HEK293 (cell line): ENCODE measurements at regions not wholly inside any gene's neighbourhood (a gene's known extent, or its start where the extent isn't known, plus 50 kb on each side); places are given as distances from the start of the nearest gene placed in this dataset.

Source experiments
- CTCF ChIA-PET: fragments of 350-600 bp; formaldehyde crosslinking; extraction: SDS; loops from one replicate; lab custom pipeline; 2021; ENCODE audit warnings: antibody characterized with exemption; lab: Yijun Ruan, JAX
- POLR2A ChIA-PET: fragments of 300-600 bp; formaldehyde crosslinking; extraction: SDS; loops from one replicate; lab custom pipeline; 2020; ENCODE audit warnings: antibody characterized with exemption, inconsistent platforms; lab: Yijun Ruan, JAX
- H3K27ac ChIP-seq: fragments of 200-500 bp; sonication (Bioruptor generic); 2 replicates; pipeline ENCODE4 v1.5.1; 2014; ENCODE audit warnings: low read depth, low read length, control low read depth, inconsistent platforms; ENCODE audit errors: extremely low read depth
- H3K36me3 ChIP-seq, 2 experiments: fragments of 200-500 bp in 1 of 2; sonication (Bioruptor generic) in 1 of 2; 1 replicate in 1 of 2; 2 replicates in 1 of 2; pipeline ENCODE4 v1.5.1; 2014 to 2017; ENCODE audit warnings: inconsistent platforms in 2 of 2, low read length in 2 of 2; ENCODE audit not compliant: control insufficient read depth in 2 of 2, insufficient read depth in 1 of 2
- H3K4me1 ChIP-seq: fragments of 200-500 bp; sonication (Bioruptor generic); 2 replicates; pipeline ENCODE4 v1.5.1; 2014; ENCODE audit warnings: mild to moderate bottlenecking, low read length, inconsistent platforms; ENCODE audit not compliant: control insufficient read depth, insufficient read depth
- H3K4me3 ChIP-seq: 2 replicates; pipeline ENCODE4 v1.5.1; 2011; ENCODE audit warnings: low read depth, mild to moderate bottlenecking, control low read depth, low read length, moderate library complexity
- H3K9me3 ChIP-seq: fragments of 200-500 bp; sonication (Bioruptor generic); 2 replicates; pipeline ENCODE4 v1.5.1; 2014; ENCODE audit warnings: low read depth, low read length, inconsistent platforms; ENCODE audit not compliant: control insufficient read depth, insufficient read depth
- AEBP2 ChIP-seq: fragments of 450-650 bp; formaldehyde crosslinking; IDR thresholded peaks from 2 replicates; pipeline ENCODE4 v1.5.1; 2016; ENCODE audit warnings: missing biosample characterization, missing genetic modification characterization, borderline replicate concordance
- GLIS1 ChIP-seq: fragments of 450-650 bp; formaldehyde crosslinking; IDR thresholded peaks from 2 replicates; pipeline ENCODE4 v1.5.1; 2016; ENCODE audit warnings: missing biosample characterization, missing genetic modification characterization
- HOXD13 ChIP-seq: sonication (generic); formaldehyde crosslinking; IDR thresholded peaks from 2 replicates; pipeline ENCODE4 v1.8.0; 2022; ENCODE audit warnings: missing genetic modification reagents, borderline replicate concordance
- KLF10 ChIP-seq: fragments of 450-650 bp; IDR thresholded peaks from 2 replicates; pipeline ENCODE4 v1.5.1; 2018; ENCODE audit warnings: missing biosample characterization, mild to moderate bottlenecking, missing genetic modification characterization
- OVOL3 ChIP-seq: fragments of 450-650 bp; formaldehyde crosslinking; IDR thresholded peaks from 2 replicates; pipeline ENCODE4 v1.5.1; 2016; ENCODE audit warnings: missing biosample characterization, missing genetic modification characterization
- PRDM1 ChIP-seq: fragments of 450-650 bp; formaldehyde crosslinking; IDR thresholded peaks from 2 replicates; pipeline ENCODE4; 2016; ENCODE audit warnings: missing biosample characterization, missing genetic modification characterization
- YY2 ChIP-seq: fragments of 450-650 bp; formaldehyde crosslinking; IDR thresholded peaks from 2 replicates; pipeline ENCODE4 v1.5.1; 2016; ENCODE audit warnings: missing biosample characterization, missing genetic modification characterization
- ZBTB8A ChIP-seq: fragments of 450-650 bp; formaldehyde crosslinking; IDR thresholded peaks from 2 replicates; pipeline ENCODE4 v1.5.1; 2016; ENCODE audit warnings: missing biosample characterization, missing genetic modification characterization
- ZFHX2 ChIP-seq: fragments of 450-650 bp; formaldehyde crosslinking; conservative IDR thresholded peaks from 2 replicates; pipeline ENCODE4 v1.5.1; 2016; ENCODE audit warnings: missing biosample characterization, missing genetic modification characterization
- ZFP41 ChIP-seq: fragments of 450-650 bp; formaldehyde crosslinking; IDR thresholded peaks from 2 replicates; pipeline ENCODE4 v1.5.1; 2016; ENCODE audit warnings: missing biosample characterization, missing genetic modification characterization, borderline replicate concordance
- ZNF112 ChIP-seq: fragments of 450-650 bp; formaldehyde crosslinking; IDR thresholded peaks from 2 replicates; pipeline ENCODE4 v1.5.0; 2017; ENCODE audit warnings: missing biosample characterization, missing genetic modification characterization
- ZNF23 ChIP-seq: fragments of 450-650 bp; formaldehyde crosslinking; IDR thresholded peaks from 2 replicates; pipeline ENCODE4 v1.5.1; 2016; ENCODE audit warnings: missing biosample characterization, missing genetic modification characterization, borderline replicate concordance
- ZNF266 ChIP-seq: fragments of 450-650 bp; formaldehyde crosslinking; IDR thresholded peaks from 2 replicates; pipeline ENCODE4 v1.5.1; 2016; ENCODE audit warnings: missing biosample characterization, missing genetic modification characterization, low read depth
- ZNF366 ChIP-seq: fragments of 450-650 bp; formaldehyde crosslinking; conservative IDR thresholded peaks from 2 replicates; pipeline ENCODE4 v1.5.1; 2016; ENCODE audit warnings: missing biosample characterization, missing genetic modification characterization
- ZNF37A ChIP-seq: fragments of 450-650 bp; IDR thresholded peaks from 2 replicates; pipeline ENCODE4 v1.5.1; 2018; ENCODE audit warnings: missing biosample characterization, missing genetic modification characterization
- ZNF548 ChIP-seq: fragments of 450-650 bp; formaldehyde crosslinking; IDR thresholded peaks from 2 replicates; pipeline ENCODE4 v1.5.1; 2016; ENCODE audit warnings: missing biosample characterization, missing genetic modification characterization
- ZNF555 ChIP-seq: fragments of 450-650 bp; formaldehyde crosslinking; conservative IDR thresholded peaks from 2 replicates; pipeline ENCODE4 v1.5.1; 2017; ENCODE audit warnings: missing biosample characterization, mild to moderate bottlenecking, missing genetic modification characterization, inconsistent platforms
- ZNF560 ChIP-seq: fragments of 450-650 bp; formaldehyde crosslinking; IDR thresholded peaks from 2 replicates; pipeline ENCODE4 v1.5.1; 2017; ENCODE audit warnings: missing biosample characterization, missing genetic modification characterization, borderline replicate concordance
- ZNF561 ChIP-seq: fragments of 450-650 bp; IDR thresholded peaks from 2 replicates; pipeline ENCODE4 v1.5.1; 2018; ENCODE audit warnings: missing biosample characterization, missing genetic modification characterization, borderline replicate concordance
- ZNF585B ChIP-seq: fragments of 450-650 bp; formaldehyde crosslinking; IDR thresholded peaks from 2 replicates; pipeline ENCODE4 v1.5.1; 2016; ENCODE audit warnings: missing biosample characterization, missing genetic modification characterization
- ZNF623 ChIP-seq: fragments of 450-650 bp; formaldehyde crosslinking; IDR thresholded peaks from 2 replicates; pipeline ENCODE4 v1.5.1; 2016; ENCODE audit warnings: missing biosample characterization, missing genetic modification characterization
- ZNF654 ChIP-seq: fragments of 450-650 bp; formaldehyde crosslinking; IDR thresholded peaks from 2 replicates; pipeline ENCODE4 v1.5.1; 2016; ENCODE audit warnings: low read depth, missing biosample characterization, missing genetic modification characterization
- ZNF707 ChIP-seq: fragments of 450-650 bp; formaldehyde crosslinking; IDR thresholded peaks from 2 replicates; pipeline ENCODE4 v1.5.1; 2016; ENCODE audit warnings: missing biosample characterization, missing genetic modification characterization
- ZNF76 ChIP-seq: fragments of 450-650 bp; formaldehyde crosslinking; IDR thresholded peaks from 2 replicates; pipeline ENCODE4; 2016; ENCODE audit warnings: low read depth, missing biosample characterization, missing genetic modification characterization, borderline replicate concordance
- ZNF776 ChIP-seq: fragments of 450-650 bp; formaldehyde crosslinking; IDR thresholded peaks from 2 replicates; pipeline ENCODE4 v1.5.0; 2017; ENCODE audit warnings: missing biosample characterization, missing genetic modification characterization, borderline replicate concordance
- ZNF837 ChIP-seq: fragments of 450-650 bp; formaldehyde crosslinking; IDR thresholded peaks from 2 replicates; pipeline ENCODE4 v1.5.1; 2016; ENCODE audit warnings: missing biosample characterization, missing genetic modification characterization
- TF ChIP-seq, protein P1 (sequence below): fragments of 450-650 bp; formaldehyde crosslinking; IDR thresholded peaks from 2 replicates; pipeline ENCODE4 v1.5.1; 2016; ENCODE audit warnings: missing biosample characterization, missing genetic modification characterization

DNA sequence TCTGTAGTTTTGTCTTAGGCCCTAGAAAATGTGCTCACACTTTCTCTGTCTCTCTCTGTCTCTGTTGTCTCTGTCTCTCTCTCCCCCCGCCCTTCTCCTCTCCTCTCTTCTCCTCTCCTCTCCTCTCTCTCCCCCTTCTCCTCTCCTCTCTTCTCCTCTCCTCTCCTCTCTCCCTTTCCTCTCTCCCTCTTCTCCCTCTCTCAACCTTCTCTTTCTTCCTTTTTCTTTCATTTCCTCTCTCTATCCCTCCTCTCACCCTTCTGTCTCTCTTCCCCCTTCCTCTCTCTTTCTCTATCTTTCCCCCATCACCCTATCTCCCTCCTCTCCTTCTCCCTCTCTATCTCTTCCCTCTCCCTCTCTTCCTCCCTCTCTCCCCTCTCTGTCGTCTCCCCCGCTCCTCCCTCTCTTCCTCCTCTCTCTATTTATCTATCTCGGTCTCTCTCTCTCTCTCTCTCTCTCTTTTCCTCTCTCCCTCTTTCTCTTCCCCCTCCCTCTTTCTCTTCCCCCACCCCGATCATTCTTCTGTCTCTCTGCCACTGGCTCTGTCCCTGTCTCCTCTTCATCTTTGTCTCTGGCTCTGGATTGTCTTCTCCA, 107.2 kb upstream of the C16orf82 start:
- no peak for TF ChIP-seq AEBP2
- 0 out of 2 replicates have a peak, but pooled peaks have one; percentile 35 for TF ChIP-seq PRDM1
- TF ChIP-seq, all 188 proteins: peak for 1
- no peaks in the 10 kb centered on the region for H3K36me3 ChIP-seq
- no peaks in the 10 kb centered on the region for H3K4me1 ChIP-seq
- no peak overlapping the region for H3K27ac ChIP-seq
- ChIA-PET CTCF (no interaction called here), POLR2A (no interaction called here)
- no peak overlapping the region for H3K4me3 ChIP-seq
- H3K9me3 ChIP-seq, result no peaks in the 10 kb centered on the region

- Histone ChIP-seq H3K4me3 (no peak overlapping the region), H3K27ac (no peak overlapping the region), H3K9me3 (no peaks in the 10 kb centered on the region)
- POLR2A ChIA-PET, result no interaction called here
- TF ChIP-seq OVOL3 (no peak), ZNF837 (no peak), ZNF266 (tag by site-specific recombination) (no peak), KLF10 (no peak), ZFP41 (tag by site-specific recombination) (no peak), ZNF112 (tag by site-specific recombination) (no peak), ZNF555 (tag by site-specific recombination) (no peak), ZNF76 (no peak), YY2 (tag by site-specific recombination) (no peak), ZBTB8A (tag by site-specific recombination) (no peak), ZNF654 (tag by site-specific recombination) (no peak)
- TF ChIP-seq, protein P1, sequence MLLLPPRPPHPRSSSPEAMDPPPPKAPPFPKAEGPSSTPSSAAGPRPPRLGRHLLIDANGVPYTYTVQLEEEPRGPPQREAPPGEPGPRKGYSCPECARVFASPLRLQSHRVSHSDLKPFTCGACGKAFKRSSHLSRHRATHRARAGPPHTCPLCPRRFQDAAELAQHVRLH (tag by site-specific recombination), result no peak
- TF ChIP-seq, all 188 proteins: peak for 0
- CTCF ChIA-PET, result no interaction called here
- no peaks in the 10 kb centered on the region for H3K36me3 ChIP-seq
- no peaks in the 10 kb centered on the region for H3K4me1 ChIP-seq
Measured at GRCh38 chr16:26961459-26961858, 105.3 kb upstream of the C16orf82 start.

DNA sequence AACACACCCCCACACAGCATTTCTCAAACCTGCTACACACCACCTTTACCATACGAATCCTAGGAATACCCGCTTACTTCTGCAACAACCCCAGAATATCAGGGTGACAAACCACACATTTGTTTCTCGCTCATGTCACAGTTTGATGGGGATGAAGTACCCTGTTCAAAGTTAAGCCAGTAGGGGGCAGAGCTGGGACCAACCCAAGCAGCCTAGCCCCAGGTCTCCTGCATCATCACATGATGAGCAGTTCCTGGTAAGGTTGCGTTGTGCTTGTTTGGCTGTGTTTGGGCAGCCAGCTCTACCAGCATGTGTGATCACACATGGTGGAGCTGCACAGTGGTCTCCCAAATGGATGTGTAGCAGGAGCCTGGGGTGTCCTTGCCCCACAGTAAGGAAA, 103.6 kb upstream of the C16orf82 start:
- Histone ChIP-seq H3K9me3 (no peaks in the 10 kb centered on the region), H3K4me1 (no peaks in the 10 kb centered on the region), H3K4me3 (no peak overlapping the region), H3K36me3 (no peaks in the 10 kb centered on the region), H3K27ac (no peak overlapping the region)
- ChIA-PET CTCF (interaction anchor here (0.7 to 1.2 kb wide), 2 partner anchors 10 to 147 kb away, joined by 3 to 5 read pairs; no protein-coding TSS in a partner anchor), POLR2A (no interaction called here)
- TF ChIP-seq ZNF623 (tag by site-specific recombination) (no peak), ZNF560 (tag by site-specific recombination) (no peak), ZNF37A (tag by site-specific recombination) (no peak), ZFHX2 (tag by site-specific recombination) (no peak)

DNA sequence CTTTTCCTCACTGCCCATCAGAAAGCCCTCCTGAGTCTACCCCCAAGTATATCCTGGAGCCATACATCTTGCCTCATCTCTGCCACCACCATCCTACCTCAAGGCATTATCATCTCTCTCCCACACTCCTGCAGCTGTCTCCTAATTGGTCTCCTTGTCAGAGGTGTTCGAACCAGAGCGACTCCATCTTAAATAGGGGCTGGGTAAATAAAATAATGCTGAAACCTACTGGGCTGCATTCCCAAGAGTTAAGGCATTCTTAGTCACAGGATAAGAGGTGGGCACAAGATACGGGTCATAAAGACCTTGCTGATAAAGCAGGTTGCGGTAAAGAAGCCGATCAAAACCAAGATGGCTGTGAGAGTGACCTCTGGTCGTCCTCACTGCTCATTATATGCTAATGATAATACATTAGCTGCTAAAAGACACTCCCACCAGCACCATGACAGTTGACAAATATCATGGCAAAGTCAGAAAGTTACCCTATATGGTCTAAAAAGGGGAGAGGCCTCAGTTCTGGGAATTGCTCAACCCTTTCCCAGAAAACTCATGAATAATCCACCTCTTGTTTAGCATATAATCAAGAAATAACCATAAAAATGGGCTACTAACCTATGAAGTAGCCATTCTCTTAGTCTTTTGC, 97.0 kb upstream of the C16orf82 start:
- ChIA-PET POLR2A (no interaction called here), CTCF (no interaction called here)
- Histone ChIP-seq H3K4me1 (no peaks in the 10 kb centered on the region), H3K9me3 (no peaks in the 10 kb centered on the region), H3K27ac (no peak overlapping the region), H3K36me3 (no peaks in the 10 kb centered on the region), H3K4me3 (no peak overlapping the region)
- TF ChIP-seq ZNF23 (no peak), ZNF776 (no peak), GLIS1 (no peak), ZNF366 (tag by site-specific recombination) (no peak), ZNF585B (tag by site-specific recombination) (no peak), ZNF548 (tag by site-specific recombination) (no peak), ZNF837 (no peak), HOXD13 (CRISPR knock-in tag) (no peak), ZNF707 (tag by site-specific recombination) (no peak), ZNF561 (tag by site-specific recombination) (no peak)
